GM21529 (cell line): ENCODE measurements at regions not wholly inside any gene's neighbourhood (a gene's known extent, or its start where the extent isn't known, plus 50 kb on each side); places are given as distances from the start of the nearest gene placed in this dataset.
"Not testable (repeated sequence)": the region's sequence is repeated elsewhere in the genome, so short reads cannot be mapped to it uniquely, and the experiment has no call there.

Source experiments
- ATAC-seq: cut with Tn5 transposase; IDR thresholded peaks from one replicate; pipeline ENCODE4 v1.9.1; 2021; ENCODE audit not compliant: unreplicated experiment

DNA sequence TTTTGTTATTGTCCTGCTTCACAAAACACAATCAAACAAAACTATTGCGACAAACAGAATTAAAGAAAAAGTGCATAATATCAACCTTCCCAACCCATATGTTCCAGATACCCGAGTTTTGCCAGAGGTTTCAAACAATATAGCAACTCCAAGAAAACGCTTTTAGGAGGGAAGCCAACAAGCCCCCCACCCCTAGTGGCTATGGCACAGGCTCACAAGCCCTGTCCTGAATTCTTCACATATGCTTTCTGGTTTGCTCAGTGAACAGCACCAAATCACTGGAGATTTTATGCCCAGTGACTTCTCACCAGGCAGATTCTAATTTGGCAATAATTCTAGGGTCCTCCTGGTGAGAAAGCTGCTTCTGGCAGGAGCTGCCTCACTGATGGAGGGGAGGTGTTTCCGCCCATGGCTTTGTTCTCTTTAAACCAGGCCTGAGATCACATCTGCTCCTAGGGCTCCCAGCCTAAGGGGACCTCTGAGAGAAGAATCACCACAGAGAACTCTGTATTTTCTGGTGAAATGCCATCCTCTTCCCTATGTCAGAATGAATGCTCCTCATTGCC is 1982.4 kb downstream of the EFNA5 start:
- ATAC-seq = no peak

DNA sequence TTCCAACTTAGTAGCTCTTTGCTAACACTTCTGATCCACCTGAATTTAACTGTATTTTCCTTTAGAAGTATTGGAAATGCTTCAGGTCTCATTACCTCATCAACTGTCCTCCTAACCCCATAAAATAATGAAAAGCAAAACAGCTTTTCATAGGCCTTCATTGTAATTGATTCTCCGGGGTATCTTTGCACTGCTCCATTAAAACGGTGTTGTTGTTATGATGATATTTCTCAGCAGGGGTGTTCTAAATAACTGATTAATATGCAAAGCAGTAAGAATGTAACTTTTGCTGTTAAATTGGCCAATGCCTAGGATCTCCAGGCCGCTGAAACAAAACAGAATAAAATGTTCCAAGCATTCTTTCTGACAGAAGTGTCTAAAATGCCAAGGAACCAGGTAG is 1983.2 kb downstream of the EFNA5 start:
- no peak for ATAC-seq

DNA sequence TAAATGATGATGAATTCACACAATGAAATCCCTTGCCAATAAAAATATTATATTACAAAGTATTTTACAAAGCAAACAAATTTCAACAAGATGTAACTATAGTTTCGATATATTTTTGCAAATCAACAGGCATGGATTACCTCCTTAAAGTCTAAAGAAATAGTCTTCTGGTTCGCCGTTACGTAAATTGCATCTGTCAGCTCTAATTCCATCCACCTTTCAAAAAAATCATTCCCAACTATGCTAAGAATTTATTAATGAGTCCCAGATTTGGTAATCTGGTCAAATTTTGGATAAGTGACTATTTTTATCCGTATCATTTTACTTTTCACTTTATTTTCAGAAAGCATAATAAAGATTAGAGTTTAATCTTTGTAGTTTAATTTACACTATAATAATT is 1984.9 kb downstream of the EFNA5 start:
- no peak for ATAC-seq

DNA sequence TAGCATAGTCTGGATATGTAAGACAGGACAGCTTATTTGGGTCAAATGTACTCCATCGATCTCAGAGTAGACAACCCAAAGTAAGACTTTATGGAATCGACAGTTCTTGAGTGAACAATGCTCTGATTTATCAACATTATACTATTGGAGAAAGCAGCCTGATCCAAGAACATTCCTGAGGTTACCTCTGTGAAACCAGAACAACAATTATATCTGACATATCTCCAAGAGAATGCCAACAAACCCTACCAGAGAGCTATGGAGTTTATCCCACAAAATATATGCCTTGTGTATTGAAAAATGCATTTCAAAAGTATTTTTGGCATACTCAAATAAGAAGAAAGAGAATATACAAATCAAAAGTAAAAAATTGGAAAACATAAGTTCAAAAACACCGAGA is 1985.9 kb downstream of the EFNA5 start:
- no peak for ATAC-seq

DNA sequence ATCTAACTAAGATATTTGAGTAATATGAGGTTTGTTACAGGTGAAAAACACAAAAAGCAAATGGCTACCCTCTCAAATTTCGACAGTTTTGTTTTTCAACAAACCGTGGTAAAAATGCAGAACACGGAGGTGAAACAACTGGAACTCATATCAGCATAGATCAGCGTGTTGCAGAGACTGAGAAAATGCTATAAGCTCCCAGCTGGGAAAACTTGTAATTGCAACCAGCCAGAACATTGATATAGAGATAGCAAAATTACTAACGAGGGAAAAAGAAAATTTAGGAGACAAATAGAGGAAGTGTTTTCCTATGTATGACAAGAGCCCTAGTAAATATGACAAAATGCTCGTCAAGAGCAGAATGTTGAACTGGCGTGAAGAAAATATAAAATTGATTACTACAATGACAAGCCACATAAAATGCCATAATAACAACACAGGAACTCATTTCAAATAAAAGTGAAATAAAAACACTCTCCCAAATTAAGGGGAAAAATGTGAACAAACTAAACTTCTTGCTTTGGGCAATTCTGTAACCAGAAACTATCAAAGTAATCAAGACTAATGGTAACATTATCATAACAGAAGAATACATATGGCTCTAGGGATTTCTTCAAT is 1989.8 kb downstream of the EFNA5 start:
- no peak for ATAC-seq

DNA sequence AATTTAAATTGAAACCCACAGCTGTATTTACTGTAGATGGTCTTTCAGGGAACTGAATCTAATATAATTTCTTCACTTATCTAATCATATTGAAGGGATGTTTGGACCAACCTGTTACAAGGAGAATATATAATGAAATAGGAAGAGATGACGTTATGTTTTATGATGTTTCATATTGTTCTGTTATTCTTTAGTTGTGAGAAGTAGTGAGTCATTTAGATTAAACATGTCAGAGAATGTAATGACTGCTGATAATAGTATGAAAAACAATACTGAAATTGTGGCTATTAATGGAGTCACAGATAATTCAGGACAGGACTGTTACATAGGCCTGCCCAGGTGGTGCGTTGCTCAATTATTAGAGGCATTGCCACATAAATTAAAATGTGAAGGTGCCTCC is 1993.4 kb downstream of the EFNA5 start:
- ATAC-seq = no peak

DNA sequence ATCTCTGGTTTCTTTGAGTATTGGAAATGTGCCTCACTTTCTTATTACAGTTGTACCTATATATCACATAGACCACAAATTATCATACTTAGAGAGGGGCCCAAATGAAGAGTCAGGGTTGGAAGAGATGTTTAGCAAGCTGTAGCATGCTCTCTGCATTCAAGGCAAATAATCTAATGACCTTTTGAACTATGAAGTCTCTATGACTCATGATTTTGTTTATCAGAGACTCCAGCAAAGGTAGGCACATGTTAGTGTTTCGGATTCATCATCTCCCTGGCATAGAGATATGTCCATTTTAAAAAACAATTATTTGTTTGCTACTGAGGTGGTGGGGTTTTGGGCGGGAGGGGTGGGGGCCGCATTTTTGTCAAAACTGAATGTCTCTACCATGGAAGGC is 2000.1 kb downstream of the EFNA5 start:
- no peak for ATAC-seq

DNA sequence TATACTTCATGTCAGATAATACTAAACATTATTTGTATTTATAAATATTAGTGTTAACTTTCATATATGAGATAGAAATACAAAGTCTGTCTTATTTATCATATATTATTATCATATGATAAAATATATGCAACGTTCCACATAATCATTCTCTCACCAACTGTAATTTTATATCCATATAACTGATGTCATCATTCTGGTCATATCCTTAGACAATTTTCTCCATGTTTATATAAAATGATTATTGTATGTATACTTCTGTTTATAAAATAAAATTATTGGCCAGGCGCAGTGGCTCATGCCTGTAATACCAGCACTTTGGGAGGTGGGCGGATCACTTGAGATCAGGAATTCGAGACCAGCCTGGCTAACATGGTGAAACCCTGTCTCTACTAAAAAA is 2007.1 kb downstream of the EFNA5 start:
- no peak for ATAC-seq

DNA sequence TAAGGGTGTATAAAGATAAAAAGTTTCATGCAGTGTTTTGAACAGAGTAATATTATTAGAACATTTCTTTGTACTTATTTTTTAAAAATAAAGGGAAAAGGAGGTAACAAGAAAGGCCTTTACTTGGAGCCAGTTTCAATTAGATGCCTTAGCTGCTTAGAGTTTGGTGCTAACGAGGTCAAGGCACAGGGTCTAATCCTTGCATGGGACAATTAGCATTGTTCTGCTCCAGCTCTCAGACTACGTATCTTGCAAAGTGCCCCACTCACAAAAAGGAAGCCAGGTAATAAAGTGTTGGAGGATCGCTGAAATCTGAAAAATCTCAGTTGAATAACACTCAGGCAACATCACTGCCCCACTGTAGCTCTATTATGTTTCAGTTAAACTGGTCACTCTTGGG is 2011.3 kb downstream of the EFNA5 start:
- ATAC-seq = no peak

DNA sequence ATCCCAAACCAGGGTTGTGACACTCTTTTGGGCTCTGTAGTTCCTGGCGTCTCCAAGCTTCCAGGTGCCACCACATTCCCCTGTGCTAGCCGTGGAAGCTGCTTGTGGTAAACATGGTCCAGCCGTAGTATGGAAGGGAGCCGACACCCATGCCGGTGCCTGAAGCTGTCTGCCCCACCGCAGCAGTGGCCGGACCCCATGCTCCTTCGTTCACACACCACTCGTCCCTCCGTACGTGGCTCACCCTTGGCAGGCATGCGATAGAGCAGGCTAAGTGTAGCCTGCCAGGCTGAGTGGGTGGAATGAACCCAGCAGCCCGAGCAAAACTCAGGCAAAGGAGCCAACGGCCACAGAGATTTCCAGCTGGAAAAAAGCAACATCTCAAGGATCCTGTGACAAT is 2030.4 kb downstream of the EFNA5 start:
- ATAC-seq = no peak

DNA sequence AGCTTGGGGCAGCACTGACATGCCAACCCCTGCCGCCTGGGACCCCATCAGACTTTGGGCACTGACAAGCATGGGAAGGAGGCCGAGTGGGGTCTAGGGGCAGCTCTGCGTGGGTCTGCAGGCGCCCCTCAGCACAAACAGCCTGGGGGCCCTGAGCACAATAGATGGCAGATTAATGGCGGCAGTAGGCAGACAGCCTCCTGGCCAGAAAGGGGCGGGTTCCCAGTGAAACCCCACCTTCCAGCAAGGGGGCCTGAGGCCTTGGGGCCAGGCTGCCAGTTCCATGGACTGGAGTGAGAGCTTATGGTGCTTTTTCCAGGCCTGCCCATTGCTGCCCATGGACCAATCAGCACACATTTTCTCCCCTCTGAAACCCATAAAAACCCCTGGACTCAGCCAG is 2031.2 kb downstream of the EFNA5 start:
- no peak for ATAC-seq

DNA sequence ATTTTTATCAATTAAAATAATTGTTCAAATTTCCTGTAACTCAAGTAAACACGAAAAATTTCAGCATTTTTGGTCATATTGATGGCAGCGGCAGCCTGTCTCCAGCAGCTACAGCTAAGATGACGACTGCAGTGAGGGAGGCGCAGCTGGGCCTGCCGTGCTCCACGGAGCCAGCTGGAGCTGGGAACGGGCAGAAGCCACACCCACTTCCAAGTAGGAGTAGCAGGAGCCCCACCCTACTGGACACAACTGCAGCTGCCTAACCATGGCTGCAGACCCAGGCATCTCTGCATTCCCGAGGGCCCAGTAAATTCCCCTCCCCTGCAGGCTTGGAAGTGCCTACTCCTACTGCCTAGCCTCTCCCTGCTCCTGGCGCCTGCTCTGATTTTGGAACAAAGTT is 2031.7 kb downstream of the EFNA5 start:
- no peak for ATAC-seq

DNA sequence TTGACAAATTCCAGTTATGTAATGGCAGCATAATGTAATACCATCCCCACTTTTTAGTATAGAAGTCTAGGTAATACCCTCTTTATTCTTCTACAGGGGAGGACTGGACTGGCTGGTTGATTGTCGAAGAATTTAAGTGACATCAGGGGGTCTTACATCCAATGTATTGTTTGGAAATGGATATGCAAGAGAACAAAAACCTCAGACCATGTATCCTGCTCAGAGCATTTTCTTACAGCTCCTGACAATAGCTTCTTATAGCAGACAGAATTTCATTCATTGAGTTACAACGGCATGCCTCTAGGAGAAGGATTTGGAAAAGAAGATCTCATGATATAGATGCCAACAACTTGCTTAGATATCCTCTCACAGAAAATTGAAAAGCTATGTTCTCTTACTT is 2032.3 kb downstream of the EFNA5 start:
- no peak for ATAC-seq

DNA sequence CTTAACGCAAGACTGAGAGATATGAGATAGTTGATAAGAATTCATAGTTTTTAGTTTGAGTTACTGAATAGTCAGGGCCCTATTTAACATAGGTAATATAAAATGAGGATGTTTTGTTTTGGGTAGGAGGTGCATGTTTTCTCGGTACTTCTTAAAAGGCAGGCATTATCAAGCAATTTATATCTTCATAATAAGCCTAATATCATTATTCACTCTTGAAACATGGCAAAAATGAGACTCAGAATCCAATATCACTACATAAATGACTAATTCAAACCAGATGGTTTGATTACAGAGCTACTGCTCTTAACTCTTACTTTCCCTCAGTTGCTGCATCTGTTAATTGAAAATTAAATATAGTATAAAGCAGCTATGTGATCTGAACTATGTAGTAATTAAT is 2038.7 kb downstream of the EFNA5 start:
- no peak for ATAC-seq

DNA sequence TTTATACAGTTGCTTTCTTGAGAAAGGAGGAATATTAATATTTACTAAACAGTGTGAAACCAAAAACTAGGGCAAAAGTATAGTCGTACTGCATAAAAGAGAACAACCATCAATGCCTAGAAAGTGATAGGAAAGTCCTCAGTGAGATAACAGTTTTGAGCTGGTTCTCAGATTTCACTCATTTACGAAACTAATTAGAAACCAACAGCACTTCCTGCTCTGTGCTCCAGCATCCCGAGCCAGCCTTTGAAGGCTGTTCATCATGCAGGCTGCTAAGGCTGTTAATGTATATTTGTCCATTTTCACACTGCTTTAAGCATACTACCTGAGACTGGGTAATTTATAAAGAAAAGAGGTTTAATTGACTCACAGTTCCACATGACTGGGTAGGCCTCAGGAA is 2039.9 kb downstream of the EFNA5 start:
- ATAC-seq = no peak

DNA sequence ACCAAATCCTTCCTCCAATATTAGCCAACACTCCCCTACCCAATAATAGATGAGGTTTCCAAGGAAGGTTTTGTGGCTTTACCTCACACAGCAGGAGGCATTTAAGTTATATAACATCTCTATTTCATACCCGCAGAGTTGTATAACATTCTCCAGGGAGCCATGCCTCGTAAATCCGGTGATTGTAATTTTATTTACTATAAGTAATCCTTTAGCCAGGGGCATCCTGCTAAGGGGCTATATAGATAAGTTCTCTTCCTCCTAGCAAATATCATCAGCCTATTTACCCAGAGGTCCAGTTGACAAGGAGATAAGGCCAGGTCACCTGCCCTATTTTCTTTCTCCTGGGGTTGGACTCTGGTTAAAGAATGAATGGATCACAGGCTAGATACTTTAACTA is 2051.0 kb downstream of the EFNA5 start:
- no peak for ATAC-seq

DNA sequence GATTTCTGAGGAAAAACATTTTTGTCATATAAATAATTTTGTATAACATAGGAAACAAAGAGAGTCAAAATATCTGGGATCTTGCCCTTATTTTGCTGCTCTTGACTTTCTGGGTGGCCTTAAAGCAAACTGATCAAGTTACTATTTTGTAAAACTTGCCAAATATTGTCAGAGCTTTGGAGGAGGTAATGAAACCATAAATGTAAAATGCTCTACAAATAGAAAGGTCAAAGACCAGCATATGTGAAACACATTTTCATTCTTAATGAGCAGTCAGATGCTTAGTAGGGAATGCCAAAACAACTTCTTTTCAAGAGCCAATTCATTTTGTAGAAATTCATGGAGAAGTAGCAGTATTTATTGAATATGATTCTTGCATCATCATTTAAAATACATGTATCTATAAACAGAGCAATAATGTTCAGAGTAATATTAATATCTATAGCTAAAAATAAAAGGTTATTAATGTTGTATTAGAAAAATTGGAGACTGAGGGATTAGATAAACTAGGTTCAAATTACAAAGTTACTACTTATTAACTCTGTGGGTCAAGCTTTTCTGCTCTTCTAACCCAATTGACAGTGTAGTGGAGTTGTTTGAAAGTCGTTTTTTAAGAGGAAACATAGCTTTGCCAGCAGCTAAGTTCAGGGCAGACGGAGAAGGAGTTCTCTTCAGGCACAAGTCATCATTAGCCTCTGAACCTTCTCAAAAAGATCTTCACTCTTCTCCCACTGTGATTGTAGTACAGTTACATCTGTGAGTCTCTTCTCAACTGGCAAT is 2053.1 kb downstream of the EFNA5 start:
- no peak for ATAC-seq

DNA sequence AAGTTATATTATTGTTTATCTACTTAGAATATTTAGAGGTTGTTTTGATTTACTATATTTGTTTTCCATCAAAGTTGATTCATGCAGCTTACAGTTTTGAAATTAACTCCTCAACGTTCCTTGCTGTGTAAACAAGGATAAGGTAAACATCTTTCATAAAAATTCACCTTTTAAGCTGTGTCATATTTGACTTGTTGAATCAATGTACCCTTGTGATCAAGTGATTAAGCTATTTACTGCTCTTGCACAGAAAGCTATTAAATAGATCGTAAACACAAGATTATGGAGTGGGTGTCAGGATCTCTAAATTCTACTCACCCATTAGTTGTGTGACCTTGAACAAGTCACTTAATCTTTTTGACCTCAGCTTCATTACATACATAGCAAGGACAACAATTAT is 2054.0 kb upstream of the NUDT12 start:
- no peak for ATAC-seq

DNA sequence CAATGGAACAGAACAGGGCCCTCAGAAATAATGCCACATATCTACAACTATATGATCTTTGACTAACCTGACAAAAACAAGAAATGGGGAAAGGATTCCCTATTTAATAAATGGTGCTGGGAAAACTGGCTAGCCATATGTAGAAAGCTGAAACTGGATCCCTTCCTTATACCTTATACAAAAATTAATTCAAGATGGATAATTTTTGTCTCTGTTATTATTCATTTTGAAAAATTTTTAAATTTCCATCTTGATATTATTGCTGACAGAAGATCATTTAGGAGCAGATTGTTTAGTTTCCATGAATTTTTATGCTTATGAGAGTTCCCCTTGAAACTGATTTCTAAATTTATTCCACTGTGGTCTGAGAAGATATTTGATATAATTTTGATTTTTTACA is 2039.8 kb upstream of the NUDT12 start:
- ATAC-seq = not testable (repeated sequence)

DNA sequence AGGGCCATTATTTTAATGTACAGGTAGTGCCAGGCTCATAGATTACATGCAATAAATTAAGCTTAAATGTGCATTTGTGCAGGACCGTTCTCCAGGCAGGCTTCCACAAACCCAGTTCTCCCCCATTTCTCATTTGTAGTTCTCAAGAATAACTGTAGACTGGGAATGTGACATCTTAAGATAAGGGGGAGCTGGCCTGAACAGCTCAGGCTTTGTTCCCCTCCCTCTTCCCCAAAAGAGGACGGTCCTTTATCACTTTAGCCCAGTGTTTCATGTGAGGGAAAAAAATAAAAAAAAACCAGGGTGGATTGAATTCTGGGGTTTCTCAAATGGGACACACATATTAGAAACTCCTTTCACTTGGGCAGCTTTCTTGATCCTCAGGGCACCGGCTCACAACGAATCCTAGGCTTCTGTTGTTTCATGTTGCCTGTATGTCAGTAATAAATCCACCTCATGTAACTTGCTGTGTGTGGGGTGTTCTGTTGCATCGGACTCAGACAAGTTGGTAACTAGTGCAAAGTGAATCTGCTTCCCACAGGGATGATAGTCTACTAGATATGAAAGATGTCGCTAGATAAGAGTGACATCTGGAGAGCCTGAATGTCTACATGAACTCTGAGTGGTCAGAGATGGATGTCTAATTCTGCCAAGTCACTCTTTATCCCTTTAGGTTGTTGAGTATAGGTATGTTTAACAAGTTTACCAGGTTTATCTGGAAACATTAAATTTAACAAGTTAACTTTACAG is 2030.6 kb upstream of the NUDT12 start:
- no peak for ATAC-seq

DNA sequence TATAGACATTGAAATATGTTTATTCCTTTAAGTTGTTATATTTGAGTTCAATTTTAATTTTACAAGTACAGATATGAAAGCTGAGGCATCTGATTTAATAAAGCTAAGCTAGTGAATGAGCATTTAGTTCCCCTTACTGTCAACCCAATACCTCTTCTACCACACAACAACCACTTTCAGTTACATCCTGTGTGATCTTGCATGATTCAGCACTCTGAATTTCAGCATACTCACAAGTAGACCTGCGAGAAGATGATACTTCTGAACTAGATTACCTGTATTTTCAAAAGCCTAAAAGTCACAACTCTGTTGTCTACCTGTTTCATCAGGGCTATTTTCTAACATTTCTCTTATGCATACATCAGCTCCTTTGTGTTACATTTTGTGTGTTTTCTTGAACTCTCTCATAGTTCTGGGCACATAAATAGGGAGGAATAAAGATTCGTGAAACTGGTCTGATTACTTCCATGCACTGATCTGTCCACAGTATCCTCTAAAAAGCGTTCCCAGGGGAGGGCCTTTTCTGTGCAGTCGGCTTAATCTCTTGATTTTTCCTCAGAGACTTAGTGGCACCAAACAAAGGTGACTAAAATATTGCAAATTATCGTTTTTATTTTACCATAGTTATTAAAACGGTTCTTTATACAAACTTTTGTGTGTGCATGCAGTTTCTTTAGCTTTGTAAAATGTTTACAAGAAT is 2025.5 kb upstream of the NUDT12 start:
- ATAC-seq = no peak
